K562 (cell line): ENCODE measurements at regions not wholly inside any gene's neighbourhood (a gene's known extent, or its start where the extent isn't known, plus 50 kb on each side); places are given as distances from the start of the nearest gene placed in this dataset.
A peak's percentile ranks its signal among the peaks of the same experiment; 100 is the strongest.

Experiments used
- ATAC-seq: fragments of 200-7000 bp; cut with Tn5 transposase; 3 replicates; pipeline ENCODE4 v1.9.1; 2020; ENCODE audit warnings: moderate library complexity
- BruUV-seq: library from RNA; stranded (reverse); fragments of 400-500 nt; replicated peaks from 2 replicates; lab custom pipeline; 2021; lab: Mats Ljungman, UMichigan
- CTCF ChIA-PET: fragments of 300-600 bp; formaldehyde crosslinking; extraction: SDS; loops from one replicate; lab custom pipeline; 2021; ENCODE audit warnings: low intra/inter-chr PET ratio; lab: Yijun Ruan, JAX
- POLR2A ChIA-PET: fragments of 300-600, 350-650 bp; sonication (Branson Sonifier 250); formaldehyde crosslinking; extraction: SDS; loops from one replicate; lab custom pipeline; 2021; ENCODE audit warnings: antibody characterized with exemption, inconsistent platforms; lab: Yijun Ruan, JAX
- DNase-seq, 4 experiments: peaks; one replicate each; pipeline versions ENCODE4 v3.0.0 to v3.0.0-alpha.2; 2011 to 2018; ENCODE audit warnings: low spot score in 3 of 4, mixed read lengths in 3 of 4; ENCODE audit errors: extremely low read depth in 1 of 4
- FAIRE-seq: peaks from 2 replicates; lab custom pipeline; 2011; peaks lifted over from hg19 to GRCh38; lab: Jason Lieb, UNC
- H2AFZ ChIP-seq: 2 replicates; pipeline ENCODE4 v1.6.0; 2011; ENCODE audit warnings: low read depth, low read length, control low read depth, inconsistent platforms
- H3K27ac ChIP-seq: fragments of 200-600 bp; 3 replicates; pipeline ENCODE4 v1.8.0; 2011; ENCODE audit warnings: low read depth, mild to moderate bottlenecking, control low read depth, inconsistent platforms, low read length, moderate library complexity, mixed read lengths; ENCODE audit errors: extremely low read depth
- H3K27me3 ChIP-seq, 2 experiments: fragments of 300-600 bp in 1 of 2; 2 replicates in 1 of 2; 3 replicates in 1 of 2; pipeline versions ENCODE4 v1.6.0 to v1.8.0; 2011; ENCODE audit warnings: inconsistent platforms in 2 of 2, low read length in 2 of 2, mild to moderate bottlenecking in 1 of 2, mixed read lengths in 1 of 2, moderate library complexity in 1 of 2; ENCODE audit not compliant: control insufficient read depth in 2 of 2, insufficient read depth in 2 of 2
- H3K36me3 ChIP-seq: fragments of 300-600 bp; 3 replicates; pipeline ENCODE4 v1.8.0; 2011; ENCODE audit warnings: mild to moderate bottlenecking, low read length, inconsistent platforms; ENCODE audit not compliant: control insufficient read depth, insufficient read depth
- H3K4me1 ChIP-seq, 2 experiments: fragments of 200-600 bp in 1 of 2; replicated peaks in 1 of 2; 2 replicates in 1 of 2; 3 replicates in 1 of 2; pipeline versions ENCODE4 v1.5.1 to v1.8.0; 2011; ENCODE audit warnings: inconsistent platforms in 2 of 2, low read length in 2 of 2, mild to moderate bottlenecking in 1 of 2, mixed read lengths in 1 of 2, moderate library complexity in 1 of 2; ENCODE audit not compliant: control insufficient read depth in 2 of 2, insufficient read depth in 2 of 2
- H3K4me2 ChIP-seq: 2 replicates; pipeline ENCODE4 v1.6.1; 2011; ENCODE audit warnings: low read length, control low read depth, inconsistent platforms, mixed read lengths; ENCODE audit not compliant: insufficient read depth
- H3K4me3 ChIP-seq: fragments of 200-600 bp; sonication (generic), shearing (Covaris generic); 2 replicates; pipeline ENCODE4 v1.5.1; 2016; ENCODE audit warnings: control low read depth, inconsistent platforms
- H3K79me2 ChIP-seq: fragments of 200-600 bp; 3 replicates; pipeline ENCODE4 v1.8.0; 2011; ENCODE audit warnings: low read length, inconsistent platforms; ENCODE audit not compliant: control insufficient read depth, insufficient read depth
- H3K9ac ChIP-seq, 2 experiments: 2 replicates each; pipeline versions ENCODE4 v1.6.0 to v1.6.1; 2011; ENCODE audit warnings: low read depth in 2 of 2, low read length in 2 of 2, control low read depth in 1 of 2, inconsistent platforms in 1 of 2, mild to moderate bottlenecking in 1 of 2, mixed read lengths in 1 of 2; ENCODE audit not compliant: insufficient read depth in 1 of 2
- H3K9me1 ChIP-seq: one replicate; pipeline ENCODE4 v1.6.0; 2011; ENCODE audit warnings: inconsistent platforms, mild to moderate bottlenecking, low read length, moderate library complexity; ENCODE audit not compliant: control insufficient read depth, insufficient read depth
- H3K9me3 ChIP-seq: replicated peaks from 2 replicates; pipeline ENCODE4 v1.5.1; 2011; ENCODE audit warnings: low read depth, low read length, inconsistent platforms; ENCODE audit not compliant: control insufficient read depth, insufficient read depth
- H4K20me1 ChIP-seq: replicated peaks from 2 replicates; pipeline ENCODE4 v1.6.1; 2011; ENCODE audit warnings: low read length, inconsistent platforms, mixed read lengths; ENCODE audit not compliant: control insufficient read depth, insufficient read depth
- ARHGAP35 ChIP-seq: fragments of 450-650 bp; IDR thresholded peaks from 2 replicates; pipeline ENCODE4 v1.6.1; 2018; ENCODE audit not compliant: partially characterized antibody
- CEBPG ChIP-seq, 3 experiments: fragments of 200-800 bp in 1 of 3; sonication (Bioruptor generic) in 1 of 3; sonication (generic) in 1 of 3; formaldehyde crosslinking in 1 of 3; IDR thresholded peaks in 2 of 3; conservative IDR thresholded peaks in 1 of 3; 2 replicates each; pipeline versions ENCODE4 v1.6.1 to v1.8.0; 2016 to 2022; ENCODE audit warnings: missing compliant biosample characterization in 2 of 3, missing genetic modification characterization in 2 of 3, mild to moderate bottlenecking in 1 of 3, missing genetic modification reagents in 1 of 3
- EP300 ChIP-seq: IDR thresholded peaks from 2 replicates; pipeline ENCODE4 v1.6.1; 2012; ENCODE audit warnings: low read length, improper control_type of control experiment
- MYC ChIP-seq, 2 experiments: fragments of 250-450 bp in 1 of 2; sonication (Bioruptor Pico) in 1 of 2; IDR thresholded peaks; 2 replicates each; pipeline versions ENCODE4 v1.5.1 to v1.6.1; 2012 to 2021; ENCODE audit warnings: low read depth in 2 of 2, borderline replicate concordance in 1 of 2, improper control_type of control experiment in 1 of 2, low read length in 1 of 2, mild to moderate bottlenecking in 1 of 2, moderate library complexity in 1 of 2
- NFIC ChIP-seq: fragments of 450-650 bp; IDR thresholded peaks from 2 replicates; pipeline ENCODE4 v1.6.1; 2017; ENCODE audit warnings: mild to moderate bottlenecking, inconsistent platforms
- NFIX ChIP-seq: fragments of 250-450 bp; sonication (Bioruptor Pico); IDR thresholded peaks from 2 replicates; pipeline ENCODE4 v1.4.0; 2020; ENCODE audit warnings: low read depth, mild to moderate bottlenecking, moderate library complexity
- PHF8 ChIP-seq: fragments of 200-600 bp; sonication (generic); IDR thresholded peaks from 2 replicates; pipeline ENCODE4 v1.6.1; 2012; ENCODE audit warnings: mixed run types, mild to moderate bottlenecking, inconsistent platforms, low read length, moderate library complexity, borderline replicate concordance
- PURB ChIP-seq: sonication (generic); formaldehyde crosslinking; IDR thresholded peaks from 2 replicates; pipeline ENCODE4 v1.9.0; 2021; ENCODE audit warnings: low read depth, mild to moderate bottlenecking, missing genetic modification reagents
- THRAP3 ChIP-seq: fragments of 450-650 bp; IDR thresholded peaks from 2 replicates; pipeline ENCODE4 v1.6.1; 2016; ENCODE audit warnings: mild to moderate bottlenecking, inconsistent platforms, borderline replicate concordance
- ZC3H11A ChIP-seq: IDR thresholded peaks from 2 replicates; pipeline ENCODE4 v1.6.1; 2012; ENCODE audit warnings: low read depth, low read length, improper control_type of control experiment
- ZNF507 ChIP-seq: conservative IDR thresholded peaks from 2 replicates; pipeline ENCODE4 v1.6.1; 2017; ENCODE audit warnings: missing genetic modification characterization, missing compliant biosample characterization
- WGBS: fragments of 100-300 bp; shearing (Covaris generic); methylation state at CpG from one replicate; pipeline ENCODE4 v1.1.6; 2016; ENCODE audit warnings: low coverage, mixed read lengths; ENCODE audit not compliant: insufficient coverage; ENCODE audit errors: missing lambda C conversion rate; 5-methylcytosine and 5-hydroxymethylcytosine counted together
- in situ Hi-C: fragments of 300-500 bp; cut with MboI; formaldehyde crosslinking; loops from 4 replicates; pipeline ENCODE4 v1.15.0; 2018; ENCODE audit warnings: inconsistent platforms, mixed read lengths
- intact Hi-C: fragments of 100-400 bp; cut with micrococcal nuclease; formaldehyde crosslinking; loops from 2 replicates; pipeline ENCODE4 v1.14.2; 2022
- TF ChIP-seq, protein P1 (sequence below): fragments of 450-650 bp; IDR thresholded peaks from 2 replicates; pipeline ENCODE4 v1.6.1; 2017; ENCODE audit warnings: mild to moderate bottlenecking, moderate library complexity

DNA sequence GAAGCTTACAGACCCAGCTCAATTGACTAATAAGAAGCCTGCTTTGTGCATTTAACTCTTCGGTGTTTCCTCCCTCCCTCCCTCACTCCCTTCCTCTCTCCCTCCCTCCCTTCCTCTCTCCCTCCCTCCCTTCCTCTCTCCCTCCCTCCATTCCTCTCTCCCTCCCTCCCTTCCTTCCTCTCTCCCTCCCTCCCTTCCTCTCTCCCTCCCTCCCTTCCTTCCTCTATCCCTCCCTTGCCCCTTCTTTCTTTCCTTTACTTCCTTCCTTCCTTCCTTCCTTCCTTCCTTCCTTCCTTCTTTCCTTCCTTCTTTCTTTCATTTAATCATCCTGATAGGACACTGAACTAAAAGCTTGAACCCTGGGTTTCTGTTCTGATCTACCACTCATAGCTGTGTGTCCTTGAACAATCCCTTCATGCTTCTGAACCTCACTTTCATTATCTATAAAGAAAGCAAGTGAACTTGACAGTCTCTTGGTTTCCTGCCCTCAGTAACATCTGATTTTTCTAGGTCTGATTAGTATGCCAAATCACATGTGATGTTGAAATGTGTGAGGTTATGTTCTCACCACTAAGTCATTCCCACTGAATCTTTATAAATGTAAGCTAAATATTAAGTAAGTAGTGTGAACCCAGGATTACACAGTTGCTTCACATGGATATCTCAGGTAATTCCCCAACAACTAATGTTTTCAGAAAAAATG is 132.3 kb upstream of the BMP2 start (continued):
- TF ChIP-seq CEBPG (CRISPR knock-in tag; IDR thresholded peaks at IDR 0.05): no peak
- no peak for TF ChIP-seq CEBPG (tag; conservative IDR thresholded peaks at IDR 0.05 in 1 of 2, IDR thresholded peaks at IDR 0.05 in 1 of 2)
- no peak for TF ChIP-seq PHF8
- TF ChIP-seq, protein P1, sequence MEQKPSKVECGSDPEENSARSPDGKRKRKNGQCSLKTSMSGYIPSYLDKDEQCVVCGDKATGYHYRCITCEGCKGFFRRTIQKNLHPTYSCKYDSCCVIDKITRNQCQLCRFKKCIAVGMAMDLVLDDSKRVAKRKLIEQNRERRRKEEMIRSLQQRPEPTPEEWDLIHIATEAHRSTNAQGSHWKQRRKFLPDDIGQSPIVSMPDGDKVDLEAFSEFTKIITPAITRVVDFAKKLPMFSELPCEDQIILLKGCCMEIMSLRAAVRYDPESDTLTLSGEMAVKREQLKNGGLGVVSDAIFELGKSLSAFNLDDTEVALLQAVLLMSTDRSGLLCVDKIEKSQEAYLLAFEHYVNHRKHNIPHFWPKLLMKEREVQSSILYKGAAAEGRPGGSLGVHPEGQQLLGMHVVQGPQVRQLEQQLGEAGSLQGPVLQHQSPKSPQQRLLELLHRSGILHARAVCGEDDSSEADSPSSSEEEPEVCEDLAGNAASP: no peak
- TF ChIP-seq ZC3H11A: no peak
- no peak for TF ChIP-seq THRAP3
- TF ChIP-seq EP300: no peak
- no peak for TF ChIP-seq MYC (IDR thresholded peaks at IDR 0.05; ENCODE audit: low read depth, low read length)
- no peak for TF ChIP-seq MYC (CRISPR knock-in tag; IDR thresholded peaks at IDR 0.05; ENCODE audit: borderline replicate concordance, low read depth)
- TF ChIP-seq ZNF507: no peak
- TF ChIP-seq, all 486 proteins: peak for 0

DNA sequence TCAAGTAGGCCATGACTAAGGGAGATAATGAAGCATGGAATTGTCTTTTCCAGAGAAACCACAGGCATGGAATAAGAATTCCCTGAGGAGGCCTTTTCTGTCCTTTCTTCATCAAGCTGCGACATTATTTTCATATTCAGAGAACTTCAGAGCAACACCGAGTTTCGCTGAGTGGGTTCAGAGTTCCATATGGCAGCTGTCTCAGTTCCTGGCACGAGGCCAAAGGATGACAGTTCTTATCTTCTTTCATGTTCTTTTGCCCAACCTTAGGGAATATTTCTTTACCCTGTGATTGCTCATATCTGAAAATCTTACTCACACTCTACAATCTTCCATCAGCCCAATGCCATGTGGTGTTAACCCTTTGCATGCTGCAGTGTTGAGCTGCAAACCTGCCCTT is 135.3 kb upstream of the BMP2 start:
- Histone ChIP-seq H3K4me2 (no peak overlapping the region), H3K36me3 (no peaks in the 10 kb centered on the region), H3K27me3 (no peaks in the 10 kb centered on the region), H4K20me1 (no peaks in the 10 kb centered on the region), H3K9ac (no peak overlapping the region), H3K4me1 (no peaks in the 10 kb centered on the region), H3K79me2 (no peaks in the 10 kb centered on the region), H2AFZ (no peak overlapping the region), H3K9me1 (no peaks in the 10 kb centered on the region), H3K9me3 (no peaks in the 10 kb centered on the region), H3K4me3 (no peak overlapping the region)
- in situ Hi-C loops (no loop called here), intact Hi-C loops (no loop called here)
- POLR2A ChIA-PET: no interaction called here
- no TSS peak for BruUV-seq
- DNase-seq (peak in 1 of 4 experiments; percentile 1), FAIRE-seq (no peak), ATAC-seq (no peak)
- CTCF ChIA-PET: no interaction called here
- 5% methylated on average over 4 of the region's 4 CpGs for WGBS
- TF ChIP-seq ARHGAP35 (no peak), PURB (CRISPR knock-in tag) (no peak), NFIC (peak; percentile 84), NFIX (CRISPR knock-in tag) (peak; percentile 38)
- TF ChIP-seq, all 486 proteins: peak for 2
- H3K27ac ChIP-seq: no peak overlapping the region
